ENCODE measurements at regions not wholly inside any gene's neighbourhood (a gene's known extent, or its start where the extent isn't known, plus 50 kb on each side); places are given as distances from the start of the nearest gene placed in this dataset.

DNA sequence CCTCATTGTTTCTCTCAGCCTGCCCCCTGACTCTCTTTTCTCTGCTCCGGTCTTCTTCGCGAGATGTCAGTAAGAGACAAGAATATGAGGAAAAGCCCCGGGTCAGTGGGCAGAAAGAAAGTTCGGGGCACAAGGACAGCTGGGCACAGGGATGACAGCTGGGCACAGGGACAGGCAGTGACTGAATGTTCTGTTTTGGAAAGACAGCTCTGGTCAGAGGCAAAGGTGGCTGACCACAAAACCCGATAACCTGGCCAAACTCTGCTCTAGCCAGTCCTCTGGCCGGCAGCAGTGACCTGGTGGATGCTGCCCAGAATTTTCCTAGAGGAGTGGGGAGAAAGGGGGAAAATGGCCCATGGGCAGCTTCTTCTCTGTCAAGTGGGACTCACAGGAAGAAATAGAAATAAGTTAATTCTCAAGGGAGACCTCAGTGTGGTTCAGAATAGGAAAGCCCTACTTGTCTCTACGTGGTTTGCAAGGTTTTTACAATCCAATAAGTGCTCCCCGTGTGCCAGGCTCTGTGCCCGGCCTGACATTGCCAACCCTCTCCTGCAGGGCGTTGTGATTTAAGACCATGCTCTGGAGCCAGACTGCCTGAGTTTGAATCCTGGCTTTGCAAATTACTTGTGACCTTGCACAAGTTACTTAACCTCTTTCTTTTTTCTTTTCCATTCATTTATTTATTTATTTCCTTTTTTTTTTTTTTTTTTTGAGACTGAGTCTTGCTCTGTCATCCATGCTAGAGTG, 110.6 kb upstream of the ZNF716 start:
- ATAC-seq (no peak), DNase-seq (no peak)
- intact Hi-C loops (cut with micrococcal nuclease), result no loop called here
- TF ChIP-seq, protein P1, sequence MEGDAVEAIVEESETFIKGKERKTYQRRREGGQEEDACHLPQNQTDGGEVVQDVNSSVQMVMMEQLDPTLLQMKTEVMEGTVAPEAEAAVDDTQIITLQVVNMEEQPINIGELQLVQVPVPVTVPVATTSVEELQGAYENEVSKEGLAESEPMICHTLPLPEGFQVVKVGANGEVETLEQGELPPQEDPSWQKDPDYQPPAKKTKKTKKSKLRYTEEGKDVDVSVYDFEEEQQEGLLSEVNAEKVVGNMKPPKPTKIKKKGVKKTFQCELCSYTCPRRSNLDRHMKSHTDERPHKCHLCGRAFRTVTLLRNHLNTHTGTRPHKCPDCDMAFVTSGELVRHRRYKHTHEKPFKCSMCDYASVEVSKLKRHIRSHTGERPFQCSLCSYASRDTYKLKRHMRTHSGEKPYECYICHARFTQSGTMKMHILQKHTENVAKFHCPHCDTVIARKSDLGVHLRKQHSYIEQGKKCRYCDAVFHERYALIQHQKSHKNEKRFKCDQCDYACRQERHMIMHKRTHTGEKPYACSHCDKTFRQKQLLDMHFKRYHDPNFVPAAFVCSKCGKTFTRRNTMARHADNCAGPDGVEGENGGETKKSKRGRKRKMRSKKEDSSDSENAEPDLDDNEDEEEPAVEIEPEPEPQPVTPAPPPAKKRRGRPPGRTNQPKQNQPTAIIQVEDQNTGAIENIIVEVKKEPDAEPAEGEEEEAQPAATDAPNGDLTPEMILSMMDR (IDR thresholded peaks at IDR 0.05), result no peak
- Mint-ChIP-seq H3K27me3 (no peaks in the 10 kb centered on the region), H3K4me1 (ENCODE audit: low read depth) (no peaks in the 10 kb centered on the region), H3K9me3 (peaks cover 24% of the 10 kb centered on the region), H3K36me3 (ENCODE audit: low read depth) (no peaks in the 10 kb centered on the region), H3K27ac (no peak overlapping the region), H3K4me3 (no peak overlapping the region)
- CTCF ChIA-PET, result no interaction called here
- POLR2A ChIA-PET, result no interaction called here

DNA sequence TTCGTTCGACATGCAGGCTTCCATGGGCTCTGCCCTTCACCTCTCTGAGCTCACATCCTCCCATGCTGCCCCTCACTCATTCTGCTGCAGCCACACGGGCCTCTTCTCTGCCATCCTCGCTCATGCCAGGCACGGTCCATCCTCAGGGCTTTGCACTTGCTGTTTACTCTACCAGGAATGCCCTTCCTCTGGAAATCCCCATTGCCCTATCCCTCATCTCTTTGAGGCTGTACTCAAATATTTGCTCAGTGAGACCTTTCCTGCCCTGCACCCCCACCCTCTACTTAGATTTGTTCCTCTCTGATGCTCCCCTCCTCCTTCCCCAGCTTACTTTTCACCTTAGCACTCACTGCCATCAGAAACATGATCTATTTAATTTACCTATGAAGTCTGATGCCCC, 107.0 kb upstream of the ZNF716 start:
- intact Hi-C loops (cut with micrococcal nuclease), result no loop called here

DNA sequence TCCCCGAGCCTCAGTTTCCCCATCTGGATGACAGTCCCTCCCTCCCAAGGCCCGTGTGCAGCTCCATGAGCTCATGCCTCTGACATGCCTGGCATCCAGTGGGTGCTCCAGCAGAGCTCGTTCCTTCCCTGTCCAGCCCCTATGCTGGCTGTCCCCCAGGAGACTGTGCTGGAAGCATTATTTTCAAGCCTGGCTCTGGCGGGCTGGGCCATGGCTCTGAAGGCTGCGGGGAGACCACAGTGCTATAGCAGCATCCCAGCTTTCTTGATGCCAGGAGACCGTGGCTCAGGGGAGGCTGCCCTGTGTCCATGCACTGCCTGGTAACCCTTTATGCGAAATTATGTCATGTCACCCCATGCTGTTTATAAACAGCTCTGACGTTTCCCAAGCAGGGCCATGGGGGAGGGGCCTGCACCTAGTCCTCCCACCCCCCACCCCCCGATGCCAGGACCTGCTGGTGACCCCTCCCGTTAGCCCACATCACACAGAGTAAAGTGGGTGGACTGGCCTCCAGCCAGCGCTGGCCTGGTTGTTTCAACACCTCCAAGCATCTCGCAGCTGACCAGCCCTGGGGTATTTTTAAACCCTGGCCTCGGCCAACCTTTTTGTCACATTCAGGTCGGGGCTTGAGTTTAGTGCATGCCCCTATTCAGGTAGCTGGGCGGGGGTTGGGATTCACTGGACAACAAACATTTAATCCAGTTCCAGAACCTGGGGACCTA, 105.9 kb upstream of the ZNF716 start:
- peaks cover 15% of the 10 kb centered on the region for H3K9me3 Mint-ChIP-seq
- no peak overlapping the region for H3K27ac Mint-ChIP-seq
- no peak for ATAC-seq

More for the DNA sequence above, 107.0 kb upstream of the ZNF716 start:
- ChIA-PET CTCF (no interaction called here), POLR2A (no interaction called here)
- ATAC-seq (no peak), DNase-seq (no peak)
- TF ChIP-seq, protein P1 (IDR thresholded peaks at IDR 0.05), result no peak
- Mint-ChIP-seq H3K9me3 (peaks cover 26% of the 10 kb centered on the region), H3K36me3 (ENCODE audit: low read depth) (no peaks in the 10 kb centered on the region), H3K4me1 (ENCODE audit: low read depth) (no peaks in the 10 kb centered on the region), H3K27ac (no peak overlapping the region), H3K4me3 (no peak overlapping the region), H3K27me3 (no peaks in the 10 kb centered on the region)

DNA sequence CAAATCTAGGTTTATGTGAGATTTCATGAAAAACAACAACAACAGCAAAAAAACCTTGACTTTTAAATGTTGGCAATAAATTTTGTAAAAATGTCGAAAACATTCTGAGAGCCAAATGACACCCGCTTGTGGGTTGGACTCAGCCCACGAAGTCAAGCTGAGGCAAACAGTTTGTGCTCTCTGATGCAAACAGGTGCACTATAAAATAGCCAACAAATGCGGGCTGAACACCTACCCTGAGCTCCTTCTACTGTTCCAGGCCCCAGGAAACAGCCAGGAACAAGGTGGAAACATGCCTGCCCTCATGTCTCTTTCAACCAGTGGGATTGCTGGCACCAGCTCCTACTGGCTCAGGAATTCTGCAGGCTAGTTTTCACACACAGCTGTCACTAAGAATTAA, 105.0 kb upstream of the ZNF716 start:
- H3K36me3 Mint-ChIP-seq (ENCODE audit: low read depth), result no peaks in the 10 kb centered on the region
- no peaks in the 10 kb centered on the region for H3K4me1 Mint-ChIP-seq (ENCODE audit: low read depth)
- ChIA-PET CTCF (no interaction called here), POLR2A (no interaction called here)
- DNase-seq (no peak), ATAC-seq (no peak)
- H3K27ac Mint-ChIP-seq, result no peak overlapping the region
- intact Hi-C loops (cut with micrococcal nuclease), result no loop called here
- peaks cover 19% of the 10 kb centered on the region for H3K9me3 Mint-ChIP-seq
- H3K4me3 Mint-ChIP-seq, result no peak overlapping the region
- no peaks in the 10 kb centered on the region for H3K27me3 Mint-ChIP-seq
- TF ChIP-seq, protein P1 (IDR thresholded peaks at IDR 0.05), result no peak

More for the DNA sequence above, 105.9 kb upstream of the ZNF716 start:
- TF ChIP-seq, protein P1 (IDR thresholded peaks at IDR 0.05), result no peak
- no peaks in the 10 kb centered on the region for H3K4me1 Mint-ChIP-seq (ENCODE audit: low read depth)
- no peak for DNase-seq
- H3K27me3 Mint-ChIP-seq, result no peaks in the 10 kb centered on the region
- intact Hi-C loops (cut with micrococcal nuclease), result no loop called here
- H3K36me3 Mint-ChIP-seq (ENCODE audit: low read depth), result no peaks in the 10 kb centered on the region
- POLR2A ChIA-PET, result no interaction called here
- no peak overlapping the region for H3K4me3 Mint-ChIP-seq
- CTCF ChIA-PET, result no interaction called here

DNA sequence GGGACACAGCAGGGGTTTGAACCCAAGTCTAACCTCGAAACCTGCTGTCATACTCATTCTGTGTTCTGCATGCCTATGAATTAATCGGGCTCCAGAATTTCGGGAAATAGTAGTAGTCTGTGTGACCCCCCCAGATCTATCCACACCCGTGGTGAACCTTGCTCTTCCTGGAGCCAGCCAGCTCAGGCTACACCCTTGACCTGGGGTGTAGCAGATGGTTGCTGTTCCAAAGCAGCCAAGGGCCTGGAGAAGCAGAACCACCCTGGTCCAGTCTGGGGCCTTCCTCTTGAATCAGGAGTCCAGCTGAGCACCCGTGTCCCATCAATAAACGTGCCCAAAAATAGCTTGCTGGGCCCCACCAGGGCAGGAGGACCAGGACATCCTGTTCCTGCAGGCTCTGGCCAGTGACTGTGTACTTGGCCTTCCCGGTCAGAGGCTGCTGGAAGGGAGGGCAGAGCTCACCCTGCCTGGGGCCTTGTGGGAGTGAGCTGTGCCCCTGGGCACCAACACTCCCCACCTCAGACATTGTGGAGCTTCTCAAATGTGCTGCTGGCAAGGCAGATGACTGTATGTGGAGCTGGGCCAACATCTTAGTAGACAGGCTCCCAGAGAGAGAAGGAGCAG, 101.2 kb upstream of the ZNF716 start:
- Mint-ChIP-seq H3K4me1 (ENCODE audit: low read depth) (no peaks in the 10 kb centered on the region), H3K4me3 (no peak overlapping the region)
- CTCF ChIA-PET, result no interaction called here

More for the DNA sequence above, 101.2 kb upstream of the ZNF716 start:
- Mint-ChIP-seq H3K27me3 (no peaks in the 10 kb centered on the region), H3K27ac (no peak overlapping the region), H3K36me3 (ENCODE audit: low read depth) (no peaks in the 10 kb centered on the region), H3K9me3 (peaks cover 26% of the 10 kb centered on the region)
- DNase-seq (no peak), ATAC-seq (no peak)
- TF ChIP-seq, protein P1 (IDR thresholded peaks at IDR 0.05), result no peak
- POLR2A ChIA-PET, result no interaction called here
- intact Hi-C loops (cut with micrococcal nuclease), result no loop called here
